HPDE6-E6E7 (cell line): ENCODE measurements at regions not wholly inside any gene's neighbourhood (a gene's known extent, or its start where the extent isn't known, plus 50 kb on each side); places are given as distances from the start of the nearest gene placed in this dataset.
A peak's percentile ranks its signal among the peaks of the same experiment; 100 is the strongest.
"Not testable (repeated sequence)": the region's sequence is repeated elsewhere in the genome, so short reads cannot be mapped to it uniquely, and the experiment has no call there.

Source experiments
- DNase-seq: peaks from one replicate; pipeline ENCODE4 v3.0.0; 2011; ENCODE audit warnings: missing footprints; ENCODE audit errors: extremely low spot score

GRCh38 chr2:47652061-47652690 lies 81.4 kb upstream of the KCNK12 start:
- DNase-seq, result no peak

- DNase-seq, result no peak
Measured at GRCh38 chr2:47651296-47651695, 80.5 kb upstream of the KCNK12 start.

- DNase-seq, result no peak
Measured at GRCh38 chr2:47650001-47650535, 79.3 kb upstream of the KCNK12 start.

- DNase-seq, result no peak
Measured at GRCh38 chr2:47645246-47645645, 74.5 kb upstream of the KCNK12 start.

- no peak for DNase-seq
Measured at GRCh38 chr2:47644351-47644750, 73.6 kb upstream of the KCNK12 start.

GRCh38 chr2:47641366-47641765 lies 70.6 kb upstream of the KCNK12 start:
- no peak for DNase-seq

- no peak for DNase-seq
Measured at GRCh38 chr2:47640356-47640755, 69.6 kb upstream of the KCNK12 start.

GRCh38 chr2:47639467-47639866 lies 68.7 kb upstream of the KCNK12 start:
- no peak for DNase-seq

- DNase-seq, result no peak
Measured at GRCh38 chr2:47638430-47638829, 67.6 kb upstream of the KCNK12 start.

GRCh38 chr2:47636596-47637264 lies 65.9 kb upstream of the KCNK12 start:
- DNase-seq, result no peak

- no peak for DNase-seq
Measured at GRCh38 chr2:47636176-47636575, 65.4 kb upstream of the KCNK12 start.

- DNase-seq, result no peak
Measured at GRCh38 chr2:47632754-47633153, 62.0 kb upstream of the KCNK12 start.

- peak; percentile 97 for DNase-seq
Measured at GRCh38 chr2:47631792-47632398, 61.1 kb upstream of the KCNK12 start.

- DNase-seq, result peak; percentile 22
Measured at GRCh38 chr2:47631306-47631705, 60.5 kb upstream of the KCNK12 start.

GRCh38 chr2:47629501-47630460 lies 59.0 kb upstream of the KCNK12 start:
- DNase-seq, result no peak

- DNase-seq, result no peak
Measured at GRCh38 chr2:47628904-47629303, 58.1 kb upstream of the KCNK12 start.

GRCh38 chr2:47626664-47627063 lies 55.9 kb upstream of the KCNK12 start:
- DNase-seq, result no peak

GRCh38 chr2:47623140-47623539 lies 52.4 kb upstream of the KCNK12 start:
- DNase-seq, result not testable (repeated sequence)

- no peak for DNase-seq
Measured at GRCh38 chr2:47620770-47621437, 50.1 kb upstream of the KCNK12 start.
